Natural killer cell treated with Interleukin-12 subunit alpha and Interleukin-12 subunit beta and Interleukin-15 and Interleukin-18, amount 100 ng/mL, for 72 hours (primary cell): ENCODE measurements at regions not wholly inside any gene's neighbourhood (a gene's known extent, or its start where the extent isn't known, plus 50 kb on each side); places are given as distances from the start of the nearest gene placed in this dataset.

Source experiments
- ATAC-seq, 2 donors: fragments of 150-1000 bp; cut with Tn5 transposase in 1 of 2; sonication (Bioruptor Pico), chemical (Tn5 transposase) in 1 of 2; 2 replicates each; pipeline ENCODE4 v1.10.0; 2021
- DNase-seq: peaks from one replicate; pipeline ENCODE4 v3.0.0; 2022; ENCODE audit warnings: low spot score
- H3K27ac Mint-ChIP-seq, 2 donors: 1 replicate in 1 of 2; 2 replicates in 1 of 2; pipeline ENCODE4 v1.8.0; 2022; ENCODE audit warnings: mixed read lengths in 2 of 2, mild to moderate bottlenecking in 1 of 2, moderate library complexity in 1 of 2
- H3K27me3 Mint-ChIP-seq, 2 donors: 1 replicate in 1 of 2; 2 replicates in 1 of 2; pipeline ENCODE4 v1.8.0; 2022; ENCODE audit warnings: mixed read lengths in 2 of 2
- H3K36me3 Mint-ChIP-seq: one replicate; pipeline ENCODE4 v1.8.0; 2022; ENCODE audit warnings: mixed read lengths
- H3K4me1 Mint-ChIP-seq, 2 donors: 1 replicate in 1 of 2; 2 replicates in 1 of 2; pipeline ENCODE4 v1.8.0; 2022; ENCODE audit warnings: low read depth in 2 of 2, mixed read lengths in 2 of 2, mild to moderate bottlenecking in 1 of 2
- H3K4me3 Mint-ChIP-seq: one replicate; pipeline ENCODE4 v1.8.0; 2022; ENCODE audit warnings: mixed read lengths
- H3K9me3 Mint-ChIP-seq: 2 replicates; pipeline ENCODE4 v1.8.0; 2022; ENCODE audit warnings: mixed read lengths

DNA sequence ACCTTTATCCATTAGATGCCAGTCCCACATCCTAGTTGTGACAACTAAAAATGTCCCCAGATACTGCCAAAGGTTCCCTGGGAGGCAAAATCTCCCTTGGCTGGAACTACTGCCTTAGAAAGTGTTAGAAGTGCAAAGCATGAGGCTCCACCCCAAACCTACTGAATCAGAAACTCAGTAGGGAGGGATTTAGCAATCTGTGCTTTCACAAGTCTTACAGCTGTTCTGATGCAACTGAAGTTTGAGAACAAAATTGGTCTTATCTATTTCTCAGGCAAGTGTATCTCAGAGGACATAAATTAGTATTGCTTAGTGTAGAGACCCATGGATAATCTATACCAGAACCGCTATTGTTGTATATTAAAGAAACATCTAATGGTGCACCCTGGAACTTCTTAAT, 70.2 kb downstream of the CLDN1 start:
- H3K4me1 Mint-ChIP-seq = no peaks in the 10 kb centered on the region
- no peak for ATAC-seq
- H3K4me3 Mint-ChIP-seq = no peak overlapping the region
- peaks cover 6% of the 10 kb centered on the region for H3K9me3 Mint-ChIP-seq
- no peak overlapping the region for H3K27ac Mint-ChIP-seq
- H3K27me3 Mint-ChIP-seq = no peaks in the 10 kb centered on the region
- no peak for DNase-seq
- H3K36me3 Mint-ChIP-seq = no peaks in the 10 kb centered on the region

DNA sequence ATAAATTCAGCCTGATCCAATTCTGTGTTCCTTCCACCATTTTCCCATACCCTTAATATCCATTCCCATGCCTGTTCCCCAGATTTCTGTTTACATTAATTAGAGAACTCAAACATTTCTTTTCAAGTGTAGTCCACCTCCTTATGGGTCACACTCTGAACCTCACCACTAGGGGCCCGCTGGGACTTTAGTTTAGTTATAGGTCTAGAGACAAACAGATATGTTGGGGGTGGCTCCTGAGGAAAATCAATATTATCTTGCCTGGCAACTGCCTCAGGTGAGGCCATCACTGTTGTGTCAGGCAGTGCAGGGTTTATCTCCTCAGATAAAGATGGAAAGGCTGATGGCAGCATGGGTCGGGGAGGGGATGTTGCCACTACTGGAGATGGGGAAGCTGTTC, 72.8 kb downstream of the CLDN1 start:
- H3K4me3 Mint-ChIP-seq = no peak overlapping the region
- ATAC-seq = no peak
- H3K9me3 Mint-ChIP-seq = peaks cover 11% of the 10 kb centered on the region

DNA sequence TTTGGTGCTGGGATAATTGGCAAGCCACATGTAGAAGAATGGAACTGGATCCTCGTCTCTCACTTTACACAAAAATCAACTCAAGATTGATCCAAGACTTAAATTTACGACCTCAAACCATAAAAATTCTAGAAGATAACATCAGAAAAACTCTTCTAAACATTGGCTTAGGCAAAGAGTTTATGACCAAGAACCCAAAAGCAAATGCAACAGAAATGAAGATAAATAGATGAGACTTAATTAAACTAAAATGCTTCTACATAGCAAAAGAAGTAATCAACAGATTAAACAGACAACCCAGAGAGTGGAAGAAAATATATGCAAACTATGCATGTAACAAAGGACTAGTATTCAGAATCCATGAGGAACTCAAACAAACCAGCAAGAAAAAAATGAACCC, 80.1 kb downstream of the CLDN1 start:
- Mint-ChIP-seq H3K27me3 (no peaks in the 10 kb centered on the region), H3K4me3 (no peak overlapping the region), H3K9me3 (peaks cover 21% of the 10 kb centered on the region), H3K27ac (no peak overlapping the region), H3K36me3 (no peaks in the 10 kb centered on the region), H3K4me1 (no peaks in the 10 kb centered on the region)
- no peak for DNase-seq
- ATAC-seq = no peak

More for the DNA sequence above, 72.8 kb downstream of the CLDN1 start:
- Mint-ChIP-seq H3K27ac (no peak overlapping the region), H3K36me3 (no peaks in the 10 kb centered on the region), H3K27me3 (no peaks in the 10 kb centered on the region), H3K4me1 (no peaks in the 10 kb centered on the region)
- DNase-seq = no peak

DNA sequence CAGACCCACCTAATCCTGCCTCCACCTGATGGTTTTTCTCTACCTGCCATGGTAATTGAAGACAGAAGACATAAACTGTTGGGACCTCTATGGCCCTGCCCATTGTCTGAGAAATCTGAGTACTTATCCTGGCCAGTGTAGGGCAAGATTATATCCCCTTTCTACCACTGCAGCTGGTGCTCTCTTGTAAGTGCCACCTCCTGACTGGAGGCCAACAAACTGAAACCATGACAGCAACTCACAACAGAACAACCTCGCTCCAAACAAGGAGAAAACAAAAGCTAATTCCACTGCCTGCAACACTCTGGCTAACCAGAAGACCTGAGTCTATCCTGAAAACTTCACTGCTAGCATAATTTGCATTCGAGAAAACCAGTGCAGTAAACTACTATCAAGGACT, 82.9 kb downstream of the CLDN1 start:
- Mint-ChIP-seq H3K4me1 (no peaks in the 10 kb centered on the region), H3K4me3 (no peak overlapping the region), H3K27me3 (no peaks in the 10 kb centered on the region), H3K36me3 (no peaks in the 10 kb centered on the region), H3K27ac (no peak overlapping the region), H3K9me3 (peaks cover 19% of the 10 kb centered on the region)
- DNase-seq = no peak
- ATAC-seq = no peak

DNA sequence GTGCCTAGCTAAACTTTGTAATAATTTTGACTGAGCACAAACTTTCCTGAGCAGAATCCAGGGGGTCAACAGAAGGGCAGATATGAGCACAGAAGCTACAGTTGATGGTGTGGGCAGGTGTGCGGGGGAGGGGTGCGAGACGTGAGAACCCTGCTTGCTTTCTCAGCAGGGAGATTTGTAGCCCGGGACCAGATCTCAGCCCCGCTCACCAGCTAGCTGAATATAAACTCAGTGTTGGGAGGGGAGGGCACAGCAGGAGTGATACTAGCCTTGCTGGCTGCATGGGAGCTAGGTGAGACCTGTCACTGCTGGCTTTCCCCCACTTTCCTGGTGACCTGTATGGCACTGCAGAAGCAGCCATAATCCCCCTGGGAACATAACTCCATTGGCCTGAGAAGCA, 83.4 kb downstream of the CLDN1 start:
- H3K4me3 Mint-ChIP-seq = no peak overlapping the region
- no peaks in the 10 kb centered on the region for H3K36me3 Mint-ChIP-seq
- no peaks in the 10 kb centered on the region for H3K4me1 Mint-ChIP-seq
- no peak overlapping the region for H3K27ac Mint-ChIP-seq
- no peaks in the 10 kb centered on the region for H3K27me3 Mint-ChIP-seq
- peaks cover 19% of the 10 kb centered on the region for H3K9me3 Mint-ChIP-seq
- ATAC-seq (no peak), DNase-seq (no peak)

DNA sequence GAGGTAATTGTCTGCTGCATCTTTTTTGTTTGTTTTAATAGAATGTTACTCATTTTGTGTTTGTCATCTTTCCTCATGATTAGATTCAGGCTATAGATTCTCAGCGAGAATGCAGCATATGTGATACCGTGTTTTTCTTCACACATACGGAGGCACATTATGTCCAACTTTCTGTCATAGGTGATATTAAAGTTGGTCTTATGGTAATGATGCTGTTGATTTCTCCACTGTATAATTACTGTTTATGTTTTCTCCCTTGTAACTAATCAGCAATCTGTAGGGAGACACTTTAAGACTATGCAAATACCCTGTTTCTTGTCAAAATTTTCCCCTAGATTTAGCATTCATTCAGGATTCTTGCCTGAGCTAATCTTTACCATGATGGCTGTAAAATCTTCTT, 87.6 kb downstream of the CLDN1 start:
- H3K4me3 Mint-ChIP-seq = no peak overlapping the region
- no peaks in the 10 kb centered on the region for H3K27me3 Mint-ChIP-seq
- no peak overlapping the region for H3K27ac Mint-ChIP-seq
- no peaks in the 10 kb centered on the region for H3K4me1 Mint-ChIP-seq
- DNase-seq (no peak), ATAC-seq (no peak)
- peaks cover 3% of the 10 kb centered on the region for H3K9me3 Mint-ChIP-seq
- H3K36me3 Mint-ChIP-seq = no peaks in the 10 kb centered on the region

DNA sequence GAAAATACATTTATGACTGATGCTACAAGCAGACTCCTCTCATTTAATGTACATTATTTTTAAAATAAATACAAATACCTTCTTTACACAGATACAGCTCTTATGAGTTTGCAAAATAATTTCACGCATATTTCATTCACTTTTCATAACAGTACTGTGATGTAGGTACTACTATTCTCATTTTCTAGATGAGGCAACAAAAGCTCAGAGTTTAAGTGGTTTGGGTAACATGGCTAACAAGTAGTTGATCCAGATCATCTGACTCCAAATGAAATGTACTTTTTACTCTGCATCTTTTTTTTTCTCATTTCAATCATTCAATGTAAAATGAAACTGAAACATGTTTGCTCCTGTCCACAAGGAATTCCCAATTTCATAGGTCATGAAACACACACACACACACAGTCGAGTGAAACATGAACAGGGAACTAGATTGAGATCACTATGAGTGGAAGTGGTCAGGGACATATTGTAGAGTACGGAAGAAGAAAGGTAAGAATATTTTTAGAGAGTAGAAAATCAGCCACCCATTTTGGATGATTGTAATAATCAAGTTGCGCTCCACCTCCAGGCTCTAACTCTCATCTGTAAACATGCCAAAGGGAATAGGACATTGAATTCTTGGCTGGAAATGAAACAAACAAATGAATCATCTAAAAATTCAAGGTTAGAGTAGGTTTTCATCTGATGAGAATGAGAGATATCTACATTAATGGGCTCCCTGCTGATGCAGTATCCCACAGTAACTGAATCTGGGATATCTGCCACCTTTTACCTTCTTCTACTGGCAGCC, 92.4 kb downstream of the CLDN1 start:
- Mint-ChIP-seq H3K9me3 (no peaks in the 10 kb centered on the region), H3K4me1 (no peaks in the 10 kb centered on the region), H3K27ac (no peak overlapping the region), H3K4me3 (no peak overlapping the region), H3K36me3 (no peaks in the 10 kb centered on the region), H3K27me3 (no peaks in the 10 kb centered on the region)
- DNase-seq = no peak
- no peak for ATAC-seq

DNA sequence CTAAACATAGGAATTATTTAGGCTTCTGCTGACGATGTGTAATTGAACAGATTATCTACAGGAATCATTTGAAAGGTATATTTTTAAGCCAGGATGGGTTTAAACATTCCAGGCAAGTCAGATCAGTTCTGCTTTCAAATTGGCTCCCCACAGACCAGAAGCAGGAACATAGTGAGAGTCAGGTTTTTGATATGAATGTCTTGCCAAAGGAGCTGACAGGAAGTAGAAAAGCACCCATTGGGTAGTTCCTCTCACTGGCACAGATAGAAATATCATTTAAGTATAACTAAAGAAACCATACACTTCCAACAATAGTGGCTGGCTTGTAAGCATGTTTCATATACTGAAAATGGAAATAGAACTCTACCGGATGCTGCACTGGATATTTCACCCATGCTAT, 95.2 kb downstream of the CLDN1 start:
- ATAC-seq = no peak
- H3K9me3 Mint-ChIP-seq = no peaks in the 10 kb centered on the region
- H3K27ac Mint-ChIP-seq = no peak overlapping the region
- no peaks in the 10 kb centered on the region for H3K27me3 Mint-ChIP-seq
- DNase-seq = no peak
- no peak overlapping the region for H3K4me3 Mint-ChIP-seq
- no peaks in the 10 kb centered on the region for H3K36me3 Mint-ChIP-seq
- H3K4me1 Mint-ChIP-seq = no peaks in the 10 kb centered on the region

DNA sequence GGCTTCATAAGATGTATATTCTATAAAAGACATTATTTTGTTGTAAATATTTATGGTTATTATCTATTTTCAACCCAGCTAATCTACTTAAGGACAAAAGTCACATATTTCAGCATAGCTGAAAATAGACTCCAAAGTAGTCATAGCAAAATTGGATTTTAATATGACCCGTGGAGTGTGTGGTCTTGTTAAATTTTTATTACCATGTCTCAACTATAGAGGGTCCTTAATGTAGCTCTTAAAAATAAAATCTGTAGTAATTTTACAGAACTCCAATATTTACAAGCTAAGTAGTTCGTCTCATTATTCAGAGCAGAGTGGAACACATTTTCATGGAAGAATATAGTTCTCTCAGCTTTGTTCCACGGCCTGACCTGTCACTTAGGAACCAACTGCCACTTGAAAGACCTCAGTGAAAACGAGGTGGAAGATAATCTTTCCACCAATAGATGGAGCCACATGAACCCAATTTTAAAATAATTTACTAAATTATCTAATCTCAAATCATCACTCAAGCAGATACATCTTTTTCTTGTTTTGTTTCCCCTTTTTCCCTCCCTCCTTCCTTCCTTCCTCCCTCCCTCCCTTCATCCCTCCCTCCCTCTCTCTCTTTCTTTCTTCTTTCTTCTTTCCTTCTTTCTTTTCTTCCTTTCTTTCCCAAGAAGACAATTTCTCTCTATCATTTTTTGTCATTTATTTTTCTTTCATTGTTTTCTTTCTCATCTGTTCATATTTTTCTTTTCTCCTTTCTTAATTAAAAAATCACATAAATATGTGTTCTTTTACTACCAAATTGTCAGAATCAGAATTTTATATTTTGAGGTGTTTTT, 97.2 kb downstream of the CLDN1 start:
- no peak overlapping the region for H3K27ac Mint-ChIP-seq
- no peaks in the 10 kb centered on the region for H3K27me3 Mint-ChIP-seq
- ATAC-seq = no peak
- no peak overlapping the region for H3K4me3 Mint-ChIP-seq
- H3K4me1 Mint-ChIP-seq = no peaks in the 10 kb centered on the region
- H3K9me3 Mint-ChIP-seq = peaks cover 3% of the 10 kb centered on the region
- DNase-seq = no peak
- H3K36me3 Mint-ChIP-seq = peaks cover 11% of the 10 kb centered on the region

DNA sequence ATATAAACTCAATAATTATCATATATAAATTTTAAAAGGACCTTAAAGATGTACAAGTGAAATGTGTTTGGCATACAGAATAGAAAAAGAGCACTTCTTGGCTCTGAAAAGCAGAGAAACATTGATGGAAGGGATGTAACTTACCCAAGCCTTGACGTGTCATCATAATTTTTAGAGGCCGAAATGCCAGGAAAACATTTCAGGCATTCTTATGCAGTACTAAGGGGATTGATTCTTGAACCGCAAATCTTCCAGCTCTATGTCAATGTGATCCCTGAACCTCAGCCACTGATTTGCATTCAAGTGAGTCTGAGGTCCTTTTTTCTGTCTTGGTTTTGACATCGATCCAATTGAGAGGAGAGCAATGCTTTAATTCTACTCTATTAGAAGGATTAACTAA, 97.8 kb downstream of the CLDN1 start:
- DNase-seq (no peak), ATAC-seq (no peak)
- H3K9me3 Mint-ChIP-seq = peaks cover 6% of the 10 kb centered on the region
- H3K4me1 Mint-ChIP-seq = no peaks in the 10 kb centered on the region
- H3K4me3 Mint-ChIP-seq = no peak overlapping the region
- no peaks in the 10 kb centered on the region for H3K27me3 Mint-ChIP-seq
- no peak overlapping the region for H3K27ac Mint-ChIP-seq
- peaks cover 11% of the 10 kb centered on the region for H3K36me3 Mint-ChIP-seq

DNA sequence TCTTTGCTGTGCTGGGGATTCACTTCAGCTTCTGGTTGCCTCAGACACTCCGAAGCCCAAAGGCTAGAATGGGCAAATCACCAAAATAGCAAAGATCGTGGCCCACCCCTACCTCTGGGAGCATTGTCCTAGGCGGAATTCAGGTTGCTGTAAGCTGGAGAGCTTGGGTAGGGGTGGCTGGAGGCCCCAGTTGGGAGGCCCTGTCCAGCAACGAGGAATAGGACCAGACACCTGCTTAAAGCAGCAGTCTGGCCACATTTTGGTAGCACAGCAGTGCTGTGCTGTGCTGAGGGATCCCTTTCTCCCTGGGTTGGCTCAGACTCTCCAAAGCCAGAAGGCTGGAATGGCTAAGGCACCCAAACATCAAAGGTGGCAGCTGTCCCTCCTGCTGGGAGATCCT, 99.3 kb downstream of the CLDN1 start:
- Mint-ChIP-seq H3K27me3 (no peaks in the 10 kb centered on the region), H3K4me1 (no peaks in the 10 kb centered on the region), H3K27ac (no peak overlapping the region), H3K36me3 (peaks cover 11% of the 10 kb centered on the region), H3K4me3 (no peak overlapping the region), H3K9me3 (peaks cover 7% of the 10 kb centered on the region)
- ATAC-seq (no peak), DNase-seq (no peak)

DNA sequence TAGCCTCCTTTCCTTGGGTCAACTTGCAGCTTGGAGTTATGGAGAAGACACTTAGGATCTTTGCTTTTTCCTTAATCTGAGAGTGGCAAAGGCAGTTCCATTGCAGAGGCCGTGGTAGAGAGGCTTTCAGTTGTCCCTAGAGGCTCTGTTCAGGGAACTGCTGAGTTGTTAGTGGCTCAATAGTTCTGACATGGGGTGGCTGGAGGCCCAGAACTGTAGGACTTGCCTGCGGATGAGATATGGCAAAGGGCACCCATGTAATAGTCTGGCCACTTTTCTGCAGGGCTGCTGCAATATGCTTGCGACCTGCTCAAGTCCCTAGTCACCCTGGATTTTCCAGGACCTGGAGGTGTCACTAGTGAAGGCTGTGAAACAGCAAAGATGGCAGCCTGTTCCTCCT, 99.9 kb downstream of the CLDN1 start:
- H3K36me3 Mint-ChIP-seq = peaks cover 11% of the 10 kb centered on the region
- no peaks in the 10 kb centered on the region for H3K27me3 Mint-ChIP-seq
- no peak for ATAC-seq
- no peak overlapping the region for H3K27ac Mint-ChIP-seq
- DNase-seq = no peak
- H3K9me3 Mint-ChIP-seq = peaks cover 7% of the 10 kb centered on the region
- no peak overlapping the region for H3K4me3 Mint-ChIP-seq
- no peaks in the 10 kb centered on the region for H3K4me1 Mint-ChIP-seq

DNA sequence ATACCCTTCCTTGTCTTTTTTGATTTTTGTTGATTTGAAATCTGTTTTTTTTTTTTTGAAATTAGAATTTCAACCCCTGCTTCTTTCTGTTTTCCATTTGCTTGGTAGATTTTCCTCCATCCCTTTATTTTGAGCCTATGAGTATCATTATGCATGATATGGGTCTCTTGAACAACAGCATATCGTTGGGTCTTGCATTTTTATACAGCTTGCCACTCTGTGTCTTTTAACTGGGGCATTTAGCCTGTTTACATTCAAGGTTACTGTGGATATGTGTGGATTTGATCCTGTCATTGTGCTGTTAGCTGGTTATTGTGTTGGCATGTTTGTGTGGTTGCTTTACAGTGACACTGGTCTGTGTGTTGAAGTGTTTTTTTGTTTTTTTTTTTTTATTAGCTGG, 99.7 kb upstream of the P3H2 start:
- peaks cover 7% of the 10 kb centered on the region for H3K9me3 Mint-ChIP-seq

DNA sequence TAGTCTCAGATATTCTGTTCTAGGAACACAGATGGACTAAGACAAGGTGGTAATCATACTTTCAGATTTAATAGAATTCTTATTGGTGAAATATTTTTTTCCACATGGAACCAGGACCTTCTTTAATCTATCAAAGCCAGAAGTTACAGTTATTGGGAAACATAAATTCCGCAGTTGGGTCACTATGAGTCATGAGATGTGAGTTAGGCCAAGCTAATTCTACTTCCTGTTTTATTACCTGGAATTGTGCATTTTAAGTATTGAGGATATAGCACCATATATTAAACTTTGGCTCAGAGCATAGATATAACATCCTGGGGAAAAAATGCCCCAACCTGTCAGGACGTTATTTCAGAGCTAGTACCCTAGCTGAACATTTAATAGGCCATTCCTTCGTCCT, 96.4 kb upstream of the P3H2 start:
- Mint-ChIP-seq H3K9me3 (peaks cover 10% of the 10 kb centered on the region), H3K27ac (no peak overlapping the region), H3K4me3 (no peak overlapping the region), H3K36me3 (peaks cover 11% of the 10 kb centered on the region), H3K4me1 (no peaks in the 10 kb centered on the region), H3K27me3 (no peaks in the 10 kb centered on the region)
- DNase-seq (no peak), ATAC-seq (no peak)

More for the DNA sequence above, 99.7 kb upstream of the P3H2 start:
- no peaks in the 10 kb centered on the region for H3K27me3 Mint-ChIP-seq
- H3K4me3 Mint-ChIP-seq = no peak overlapping the region
- H3K4me1 Mint-ChIP-seq = no peaks in the 10 kb centered on the region
- ATAC-seq = no peak
- peaks cover 11% of the 10 kb centered on the region for H3K36me3 Mint-ChIP-seq
- no peak for DNase-seq
- no peak overlapping the region for H3K27ac Mint-ChIP-seq
